ENCODE measurements at regions not wholly inside any gene's neighbourhood (a gene's known extent, or its start where the extent isn't known, plus 50 kb on each side); places are given as distances from the start of the nearest gene placed in this dataset.
"Not testable (repeated sequence)": the region's sequence is repeated elsewhere in the genome, so short reads cannot be mapped to it uniquely, and the experiment has no call there.

GRCh38 chr17:18546514-18547398, 70.2 kb downstream of the LGALS9C start:
- DNase-seq; H3K4me3 ChIP-seq (ENCODE audit: control insufficient read depth in 1 of 7, extremely low read depth in 1 of 7, insufficient read depth in 4 of 7, low read depth in 2 of 7, low read length in 6 of 7); H3K27ac ChIP-seq (ENCODE audit: insufficient read depth in 1 of 2, low read depth in 1 of 2, low read length in 2 of 2, poor library complexity in 1 of 2, severe bottlenecking in 2 of 2); H3K4me1 ChIP-seq (ENCODE audit: control extremely low read depth in 1 of 4, control insufficient read depth in 4 of 4, insufficient read depth in 4 of 4, low read length in 3 of 4); H3K36me3 ChIP-seq (ENCODE audit: control insufficient read depth in 4 of 4, insufficient read depth in 4 of 4, low read length in 3 of 4); CTCF ChIA-PET; H3K27me3 ChIP-seq (replicated peaks in 2 of 5; ENCODE audit: control insufficient read depth in 4 of 5, insufficient read depth in 5 of 5, low read length in 4 of 5); POLR2A ChIA-PET; H3K9me3 ChIP-seq (ENCODE audit: control extremely low read depth in 1 of 5, control insufficient read depth in 4 of 5, insufficient read depth in 2 of 5, low read depth in 1 of 5, low read length in 4 of 5): not testable (repeated sequence)
- WGBS (ENCODE audit: insufficient coverage) = no CpG with 5 or more reads among the region's 3 CpGs

- CTCF ChIA-PET; H3K4me1 ChIP-seq (ENCODE audit: control extremely low read depth in 1 of 4, control insufficient read depth in 4 of 4, insufficient read depth in 4 of 4, low read length in 3 of 4); H3K27ac ChIP-seq (ENCODE audit: insufficient read depth in 1 of 2, low read depth in 1 of 2, low read length in 2 of 2, poor library complexity in 1 of 2, severe bottlenecking in 2 of 2); H3K4me3 ChIP-seq (ENCODE audit: control insufficient read depth in 1 of 7, extremely low read depth in 1 of 7, insufficient read depth in 4 of 7, low read depth in 2 of 7, low read length in 6 of 7); H3K9me3 ChIP-seq (ENCODE audit: control extremely low read depth in 1 of 5, control insufficient read depth in 4 of 5, insufficient read depth in 2 of 5, low read depth in 1 of 5, low read length in 4 of 5); H3K36me3 ChIP-seq (ENCODE audit: control insufficient read depth in 4 of 4, insufficient read depth in 4 of 4, low read length in 3 of 4); H3K27me3 ChIP-seq (replicated peaks in 2 of 5; ENCODE audit: control insufficient read depth in 4 of 5, insufficient read depth in 5 of 5, low read length in 4 of 5); POLR2A ChIA-PET: not testable (repeated sequence)
- DNase-seq = peak in 1 of 3 donors; percentile 2
- no CpG with 5 or more reads among the region's 4 CpGs for WGBS (ENCODE audit: insufficient coverage)
Measured at GRCh38 chr17:18557086-18557485, 80.5 kb downstream of the LGALS9C start.

GRCh38 chr17:18563381-18564098, 80.7 kb downstream of the TBC1D28 start:
- H3K36me3 ChIP-seq (ENCODE audit: control insufficient read depth in 4 of 4, insufficient read depth in 4 of 4, low read length in 3 of 4); H3K27me3 ChIP-seq (replicated peaks in 2 of 5; ENCODE audit: control insufficient read depth in 4 of 5, insufficient read depth in 5 of 5, low read length in 4 of 5); H3K4me3 ChIP-seq (ENCODE audit: control insufficient read depth in 1 of 7, extremely low read depth in 1 of 7, insufficient read depth in 4 of 7, low read depth in 2 of 7, low read length in 6 of 7); CTCF ChIA-PET; H3K27ac ChIP-seq (ENCODE audit: insufficient read depth in 1 of 2, low read depth in 1 of 2, low read length in 2 of 2, poor library complexity in 1 of 2, severe bottlenecking in 2 of 2); H3K9me3 ChIP-seq (ENCODE audit: control extremely low read depth in 1 of 5, control insufficient read depth in 4 of 5, insufficient read depth in 2 of 5, low read depth in 1 of 5, low read length in 4 of 5); POLR2A ChIA-PET; H3K4me1 ChIP-seq (ENCODE audit: control extremely low read depth in 1 of 4, control insufficient read depth in 4 of 4, insufficient read depth in 4 of 4, low read length in 3 of 4): not testable (repeated sequence)
- peak in 2 of 3 donors; percentile 53 to 71 for DNase-seq
- WGBS (ENCODE audit: insufficient coverage) = 96% methylated on average over 6 of the region's 16 CpGs

- peak; percentile 24 to 61 (median 49) for DNase-seq
- H3K36me3 ChIP-seq (ENCODE audit: control insufficient read depth in 4 of 4, insufficient read depth in 4 of 4, low read length in 3 of 4); CTCF ChIA-PET; H3K27me3 ChIP-seq (replicated peaks in 2 of 5; ENCODE audit: control insufficient read depth in 4 of 5, insufficient read depth in 5 of 5, low read length in 4 of 5); H3K4me1 ChIP-seq (ENCODE audit: control extremely low read depth in 1 of 4, control insufficient read depth in 4 of 4, insufficient read depth in 4 of 4, low read length in 3 of 4); H3K9me3 ChIP-seq (ENCODE audit: control extremely low read depth in 1 of 5, control insufficient read depth in 4 of 5, insufficient read depth in 2 of 5, low read depth in 1 of 5, low read length in 4 of 5); H3K27ac ChIP-seq (ENCODE audit: insufficient read depth in 1 of 2, low read depth in 1 of 2, low read length in 2 of 2, poor library complexity in 1 of 2, severe bottlenecking in 2 of 2); H3K4me3 ChIP-seq (ENCODE audit: control insufficient read depth in 1 of 7, extremely low read depth in 1 of 7, insufficient read depth in 4 of 7, low read depth in 2 of 7, low read length in 6 of 7); POLR2A ChIA-PET: not testable (repeated sequence)
- 0% methylated on average over 1 of the region's 3 CpGs for WGBS (ENCODE audit: insufficient coverage)
Measured at GRCh38 chr17:18564099-18564448, 80.1 kb downstream of the TBC1D28 start.

GRCh38 chr17:18568108-18568995, 75.8 kb downstream of the TBC1D28 start:
- POLR2A ChIA-PET; H3K27me3 ChIP-seq (replicated peaks in 2 of 5; ENCODE audit: control insufficient read depth in 4 of 5, insufficient read depth in 5 of 5, low read length in 4 of 5); CTCF ChIA-PET; DNase-seq; H3K27ac ChIP-seq (ENCODE audit: insufficient read depth in 1 of 2, low read depth in 1 of 2, low read length in 2 of 2, poor library complexity in 1 of 2, severe bottlenecking in 2 of 2); H3K4me1 ChIP-seq (ENCODE audit: control extremely low read depth in 1 of 4, control insufficient read depth in 4 of 4, insufficient read depth in 4 of 4, low read length in 3 of 4); H3K36me3 ChIP-seq (ENCODE audit: control insufficient read depth in 4 of 4, insufficient read depth in 4 of 4, low read length in 3 of 4); H3K4me3 ChIP-seq (ENCODE audit: control insufficient read depth in 1 of 7, extremely low read depth in 1 of 7, insufficient read depth in 4 of 7, low read depth in 2 of 7, low read length in 6 of 7); H3K9me3 ChIP-seq (ENCODE audit: control extremely low read depth in 1 of 5, control insufficient read depth in 4 of 5, insufficient read depth in 2 of 5, low read depth in 1 of 5, low read length in 4 of 5): not testable (repeated sequence)
- WGBS (ENCODE audit: insufficient coverage) = 100% methylated on average over 7 of the region's 17 CpGs

- POLR2A ChIA-PET; H3K27me3 ChIP-seq (replicated peaks in 2 of 5; ENCODE audit: control insufficient read depth in 4 of 5, insufficient read depth in 5 of 5, low read length in 4 of 5); H3K9me3 ChIP-seq (ENCODE audit: control extremely low read depth in 1 of 5, control insufficient read depth in 4 of 5, insufficient read depth in 2 of 5, low read depth in 1 of 5, low read length in 4 of 5); H3K36me3 ChIP-seq (ENCODE audit: control insufficient read depth in 4 of 4, insufficient read depth in 4 of 4, low read length in 3 of 4); CTCF ChIA-PET; H3K4me1 ChIP-seq (ENCODE audit: control extremely low read depth in 1 of 4, control insufficient read depth in 4 of 4, insufficient read depth in 4 of 4, low read length in 3 of 4); H3K27ac ChIP-seq (ENCODE audit: insufficient read depth in 1 of 2, low read depth in 1 of 2, low read length in 2 of 2, poor library complexity in 1 of 2, severe bottlenecking in 2 of 2): not testable (repeated sequence)
- peak in 2 of 3 donors; percentile 0 to 7 for DNase-seq
- peak overlapping the region in 4 of 7 experiments; percentile 5 to 45 (median 32) for H3K4me3 ChIP-seq (ENCODE audit: control insufficient read depth in 1 of 7, extremely low read depth in 1 of 7, insufficient read depth in 4 of 7, low read depth in 2 of 7, low read length in 6 of 7)
- 0% methylated on average over 1 of the region's 8 CpGs for WGBS (ENCODE audit: insufficient coverage)
Measured at GRCh38 chr17:18569489-18569913, 74.7 kb downstream of the TBC1D28 start.

GRCh38 chr17:18572536-18572935, 71.7 kb downstream of the TBC1D28 start:
- DNase-seq; H3K9me3 ChIP-seq (ENCODE audit: control extremely low read depth in 1 of 5, control insufficient read depth in 4 of 5, insufficient read depth in 2 of 5, low read depth in 1 of 5, low read length in 4 of 5); CTCF ChIA-PET; POLR2A ChIA-PET; H3K27me3 ChIP-seq (replicated peaks in 2 of 5; ENCODE audit: control insufficient read depth in 4 of 5, insufficient read depth in 5 of 5, low read length in 4 of 5); H3K27ac ChIP-seq (ENCODE audit: insufficient read depth in 1 of 2, low read depth in 1 of 2, low read length in 2 of 2, poor library complexity in 1 of 2, severe bottlenecking in 2 of 2); H3K36me3 ChIP-seq (ENCODE audit: control insufficient read depth in 4 of 4, insufficient read depth in 4 of 4, low read length in 3 of 4); H3K4me3 ChIP-seq (ENCODE audit: control insufficient read depth in 1 of 7, extremely low read depth in 1 of 7, insufficient read depth in 4 of 7, low read depth in 2 of 7, low read length in 6 of 7); H3K4me1 ChIP-seq (ENCODE audit: control extremely low read depth in 1 of 4, control insufficient read depth in 4 of 4, insufficient read depth in 4 of 4, low read length in 3 of 4): not testable (repeated sequence)
- WGBS (ENCODE audit: insufficient coverage) = 100% methylated on average over 8 of the region's 23 CpGs
